Motor neuron (in vitro differentiated cells): ENCODE measurements at regions not wholly inside any gene's neighbourhood (a gene's known extent, or its start where the extent isn't known, plus 50 kb on each side); places are given as distances from the start of the nearest gene placed in this dataset.

Source experiments
- ATAC-seq, 8 experiments: fragments of 200-7000 bp; cut with Tn5 transposase; replicated peaks in 6 of 8; 2 replicates each; pipeline ENCODE4 v1.8.0; 2021; ENCODE audit warnings: mild to moderate bottlenecking in 8 of 8, moderate library complexity in 8 of 8
- H3K27ac ChIP-seq, 2 donors: fragments of 250-450 bp; sonication (Bioruptor Pico); 2 replicates each; pipeline ENCODE4 v1.9.0; 2021; ENCODE audit warnings: antibody characterized with exemption in 2 of 2, mild to moderate bottlenecking in 2 of 2, moderate library complexity in 1 of 2
- H3K4me1 ChIP-seq, 2 donors: fragments of 250-450 bp; sonication (Bioruptor Pico); replicated peaks in 1 of 2; 2 replicates each; pipeline ENCODE4 v1.6.1; 2021; ENCODE audit warnings: antibody characterized with exemption in 2 of 2, mild to moderate bottlenecking in 2 of 2, moderate library complexity in 1 of 2
- H3K4me3 ChIP-seq, 5 donors: fragments of 250-450 bp; sonication (Bioruptor Pico); 2 replicates each; pipeline ENCODE4 v1.9.0; 2021; ENCODE audit warnings: antibody characterized with exemption in 5 of 5, mild to moderate bottlenecking in 5 of 5, moderate library complexity in 4 of 5
- WGBS, 10 experiments: fragments of 450-650 bp; shearing (Covaris generic); methylation state at CpG; one replicate each; pipeline ENCODE4 v1.0.0; 2022; 5-methylcytosine and 5-hydroxymethylcytosine counted together
- in situ Hi-C, 9 experiments: fragments of 400-800 bp; cut with MboI; loops; one replicate each; pipeline ENCODE4 v1.15.0; 2021; ENCODE audit warnings: low sequenced_read_pairs in 9 of 9, low pct_unique_long_range_greater_than_20kb in 2 of 9; ENCODE audit not compliant: unreplicated experiment in 9 of 9

DNA sequence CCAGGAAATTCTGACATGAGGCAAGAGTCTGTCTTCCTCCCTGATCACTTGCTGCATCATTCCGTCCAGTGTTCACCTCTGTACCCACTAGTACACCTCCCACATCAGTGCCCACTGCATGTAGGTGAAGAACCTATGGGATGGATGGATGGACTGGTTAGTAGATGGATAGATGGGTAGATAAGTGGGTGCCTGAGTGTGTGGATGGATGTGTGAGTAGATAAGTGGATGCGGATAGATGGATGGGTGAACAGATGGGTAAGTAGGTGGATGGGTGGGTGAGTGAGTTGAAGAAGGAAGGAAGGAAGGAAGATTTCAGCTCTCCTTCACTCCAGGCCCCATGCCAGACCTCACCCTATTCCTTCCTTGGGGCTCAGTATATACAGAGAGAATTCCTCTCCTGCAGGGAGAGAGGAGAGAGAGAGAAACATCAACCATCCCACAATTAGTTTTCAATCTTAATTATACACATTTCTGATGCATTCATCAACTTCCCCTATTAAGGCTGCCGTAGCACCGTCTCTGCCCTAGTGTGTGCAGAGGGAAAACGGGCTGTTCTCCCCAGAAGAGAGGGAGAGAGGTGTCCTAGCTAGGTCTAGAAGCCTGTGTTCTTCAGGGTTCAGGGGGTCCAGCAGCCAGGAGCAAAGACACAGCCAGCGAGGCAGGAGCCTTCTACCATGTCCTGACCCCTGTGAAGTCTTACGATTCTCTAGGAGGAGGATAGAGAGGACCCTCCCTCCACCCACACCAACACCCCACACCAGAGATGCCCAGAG lies 125.3 kb downstream of the BUD13 start:
- in situ Hi-C loops, result no loop called here
- 20 to 93% (median 65%) methylated on average over 1 to 4 of the region's 7 CpGs; no CpG with 5 or more reads in 2 of the 10 experiments for WGBS, 10 experiments

DNA sequence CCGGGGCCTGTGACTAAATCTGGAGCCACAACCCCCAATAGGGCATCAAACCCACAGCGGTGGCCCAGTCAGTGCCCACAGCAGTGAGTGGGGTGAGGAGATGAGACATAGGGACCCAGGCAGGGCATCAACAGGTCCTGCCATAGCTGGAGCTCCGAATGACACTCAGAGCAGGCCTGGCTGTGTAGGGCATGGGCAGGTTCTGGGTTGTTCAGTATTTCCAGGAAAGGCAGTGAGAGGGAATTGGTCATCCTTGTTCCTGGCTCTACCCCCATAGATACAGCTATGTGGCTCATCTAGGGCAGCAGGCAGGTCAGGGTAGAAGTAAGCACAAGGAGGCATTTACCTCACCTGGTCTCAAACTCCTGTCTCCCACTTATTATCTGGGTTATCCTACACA lies 126.6 kb downstream of the BUD13 start:
- Histone ChIP-seq H3K4me1 (peaks cover 4 to 11% of the 10 kb centered on the region in 2 donors), H3K4me3 (no peak overlapping the region), H3K27ac (no peak overlapping the region)
- in situ Hi-C loops, result no loop called here
- 0 to 96% (median 80%) methylated on average over 1 to 3 of the region's 3 CpGs; no CpG with 5 or more reads in 5 of the 10 experiments for WGBS, 10 experiments
- no peak for ATAC-seq

More for the DNA sequence above, 125.3 kb downstream of the BUD13 start:
- no peak for ATAC-seq
- H3K4me1 ChIP-seq, result peaks cover 9 to 15% of the 10 kb centered on the region in 2 donors
- no peak overlapping the region for H3K27ac ChIP-seq
- no peak overlapping the region for H3K4me3 ChIP-seq

DNA sequence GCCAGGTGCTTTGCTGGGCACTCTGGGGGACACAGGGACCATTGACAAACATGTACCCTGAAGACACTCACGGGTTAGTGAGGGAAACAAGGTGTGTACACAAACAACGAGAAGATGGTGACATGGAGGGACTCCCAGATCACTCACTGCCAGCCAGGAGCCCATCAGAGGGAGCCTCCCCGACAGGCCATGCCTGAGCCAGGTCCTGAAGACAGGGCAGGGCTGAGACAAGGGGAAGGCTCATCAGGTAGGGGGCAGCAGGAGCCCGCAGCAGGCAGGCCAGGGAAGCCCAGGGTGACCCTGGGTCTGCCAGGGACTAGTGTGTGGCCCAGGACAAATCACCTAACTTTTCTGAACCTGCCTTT lies 127.9 kb downstream of the BUD13 start:
- H3K4me3 ChIP-seq, result no peak overlapping the region
- H3K4me1 ChIP-seq, result peaks cover 1 to 4% of the 10 kb centered on the region in 2 donors
- peak in 2 of 8 experiments; percentile 14 to 17 for ATAC-seq
- no peak overlapping the region for H3K27ac ChIP-seq
- 83 to 100% (median 90%) methylated on average over 1 to 2 of the region's 4 CpGs; no CpG with 5 or more reads in 7 of the 10 experiments for WGBS, 10 experiments
- in situ Hi-C loops, result no loop called here

DNA sequence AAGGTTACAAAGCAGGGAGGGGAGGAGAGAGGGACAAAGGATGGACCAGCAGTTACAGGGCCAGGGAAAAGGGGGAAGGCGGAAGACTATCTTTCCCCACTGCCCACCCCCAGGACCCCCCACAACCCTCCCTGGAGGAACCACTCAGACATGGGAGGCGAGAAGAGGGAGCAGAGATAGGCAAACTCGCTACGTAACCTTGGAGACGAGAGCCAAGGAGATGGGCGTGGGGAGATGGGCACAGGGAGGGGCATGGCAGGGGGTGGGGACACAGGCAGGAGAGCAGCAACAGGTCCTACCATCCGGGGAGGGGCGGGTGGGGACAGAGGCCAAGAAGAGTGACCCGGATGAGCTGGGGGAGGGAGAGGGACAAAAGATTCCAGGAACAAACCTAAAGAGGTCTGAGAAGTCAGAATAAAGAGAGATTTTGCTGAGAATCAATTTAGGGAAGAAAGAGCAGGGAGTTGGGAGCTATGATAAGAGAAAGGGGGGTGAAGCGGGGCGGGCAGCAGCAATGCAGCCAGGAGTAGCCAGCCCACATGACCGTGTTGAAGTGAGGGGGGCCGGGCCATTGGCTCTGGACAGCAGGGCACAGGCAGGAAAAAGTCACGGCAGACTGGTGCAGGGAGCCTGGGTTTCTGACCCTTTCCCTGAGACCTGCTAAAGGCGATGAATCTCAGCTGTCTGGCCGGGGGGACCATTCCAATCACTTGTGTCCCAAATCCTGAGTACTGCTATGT lies 128.4 kb downstream of the BUD13 start:
- H3K4me3 ChIP-seq, result no peak overlapping the region
- ATAC-seq, result peak in 4 of 8 experiments; percentile 41 to 64 (median 53)
- peaks cover 0 to 4% of the 10 kb centered on the region in 2 donors for H3K4me1 ChIP-seq
- in situ Hi-C loops, result no loop called here
- no peak overlapping the region for H3K27ac ChIP-seq
- 0 to 100% (median 38%) methylated on average over 1 to 3 of the region's 16 CpGs; no CpG with 5 or more reads in 4 of the 10 experiments for WGBS, 10 experiments

DNA sequence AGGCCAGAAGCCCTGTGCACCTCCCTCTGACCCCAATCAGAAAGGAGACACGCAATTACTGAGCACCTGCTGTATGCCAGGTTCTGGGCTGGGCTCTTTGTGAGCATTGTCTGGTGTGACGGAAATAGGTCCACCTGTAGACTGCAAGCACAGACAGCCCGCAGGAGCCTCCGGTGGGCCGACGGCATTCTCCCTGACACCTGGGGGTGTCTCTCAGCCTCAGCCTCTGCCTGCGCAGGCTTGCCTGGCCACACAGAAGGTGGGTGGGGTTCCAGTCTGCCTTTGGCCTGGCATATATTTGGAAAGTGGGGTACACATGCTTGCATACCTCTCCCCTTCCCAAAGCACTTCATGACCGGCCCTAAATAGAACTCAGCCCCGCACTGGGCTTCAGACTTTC lies 129.3 kb downstream of the BUD13 start:
- H3K4me1 ChIP-seq, result peaks cover 0 to 4% of the 10 kb centered on the region in 2 donors
- no peak overlapping the region for H3K27ac ChIP-seq
- in situ Hi-C loops, result no loop called here
- H3K4me3 ChIP-seq, result no peak overlapping the region
- ATAC-seq, result no peak
- WGBS, 10 experiments, result 42 to 100% (median 80%) methylated on average over 1 to 5 of the region's 9 CpGs; no CpG with 5 or more reads in 1 of the 10 experiments

DNA sequence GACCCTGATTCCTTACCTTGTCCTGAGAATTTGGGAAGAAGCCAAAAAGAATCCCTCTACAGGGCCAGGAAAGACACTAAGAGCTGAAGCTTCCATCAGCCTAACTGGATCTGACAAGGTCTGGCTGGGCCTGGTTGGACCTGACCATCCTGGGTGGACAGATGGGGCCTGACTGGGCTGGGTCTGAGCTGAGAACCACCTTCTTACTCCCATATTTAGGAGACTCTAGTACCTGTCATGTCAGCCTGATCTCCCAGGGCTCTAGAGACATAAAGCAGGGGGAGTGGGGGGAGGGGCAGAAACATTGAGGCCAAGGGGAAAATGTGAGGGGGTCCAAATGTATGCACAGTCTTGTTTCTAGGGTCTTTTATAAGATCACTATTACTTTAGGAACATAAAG lies 129.9 kb downstream of the BUD13 start:
- no peak for ATAC-seq
- no peak overlapping the region for H3K4me3 ChIP-seq
- peaks cover 0 to 4% of the 10 kb centered on the region in 2 donors for H3K4me1 ChIP-seq
- no peak overlapping the region for H3K27ac ChIP-seq
- in situ Hi-C loops, result no loop called here

DNA sequence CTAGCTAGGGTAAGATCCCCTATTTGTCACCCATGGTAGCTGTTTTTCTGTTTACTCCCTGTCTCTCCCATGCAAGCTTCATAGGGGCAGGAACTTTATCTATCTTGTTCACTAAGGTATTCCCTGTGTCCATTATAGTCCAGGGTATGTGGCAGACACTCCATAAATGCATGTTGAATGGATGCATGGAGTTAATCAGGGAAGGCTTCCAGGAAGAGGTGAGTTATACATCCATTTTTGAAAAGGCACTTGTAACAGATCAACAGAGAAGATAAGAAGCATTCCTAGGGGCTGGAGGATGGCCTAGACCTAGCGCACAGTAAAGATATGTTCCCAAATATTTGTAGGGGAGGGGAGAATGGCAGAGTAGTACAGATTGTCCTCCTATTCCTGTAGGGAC lies 130.3 kb downstream of the BUD13 start:
- in situ Hi-C loops, result no loop called here
- 0 to 100% methylated on average over 1 of the region's 1 CpG; no CpG with 5 or more reads in 8 of the 10 experiments for WGBS, 10 experiments
- ATAC-seq, result no peak
- Histone ChIP-seq H3K4me1 (peaks cover 0 to 4% of the 10 kb centered on the region in 2 donors), H3K4me3 (no peak overlapping the region), H3K27ac (no peak overlapping the region)

DNA sequence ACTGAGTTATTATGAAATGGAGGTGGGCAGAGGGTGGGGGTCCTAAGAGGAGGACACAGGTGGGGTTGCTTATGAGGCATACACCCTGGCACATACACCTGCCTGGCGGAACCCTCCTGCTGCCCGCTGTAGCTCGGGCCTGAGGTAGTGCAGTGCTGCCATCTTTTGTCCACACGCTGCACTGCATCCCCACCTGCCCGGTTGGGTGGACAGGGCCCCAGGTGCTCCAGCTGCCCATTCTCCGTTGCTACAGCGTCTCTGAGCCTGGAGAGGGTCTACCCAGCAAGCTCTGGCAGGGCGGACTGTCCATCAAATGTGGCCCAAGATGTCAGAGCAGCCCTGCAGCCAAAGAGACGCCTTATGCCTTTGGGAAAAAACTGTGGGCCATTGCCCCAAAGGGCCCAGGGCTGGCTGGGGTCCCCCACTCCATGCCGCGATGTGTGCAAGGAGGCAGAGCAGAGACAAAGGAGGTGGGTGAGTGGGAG lies 131.2 kb downstream of the BUD13 start:
- peaks cover 0 to 4% of the 10 kb centered on the region in 2 donors for H3K4me1 ChIP-seq
- H3K27ac ChIP-seq, result no peak overlapping the region
- in situ Hi-C loops, result no loop called here
- H3K4me3 ChIP-seq, result no peak overlapping the region
- ATAC-seq, result peak; percentile 29 to 86 (median 66)
- WGBS, 10 experiments, result 25 to 70% (median 36%) methylated on average over 2 to 7 of the region's 11 CpGs; no CpG with 5 or more reads in 5 of the 10 experiments

DNA sequence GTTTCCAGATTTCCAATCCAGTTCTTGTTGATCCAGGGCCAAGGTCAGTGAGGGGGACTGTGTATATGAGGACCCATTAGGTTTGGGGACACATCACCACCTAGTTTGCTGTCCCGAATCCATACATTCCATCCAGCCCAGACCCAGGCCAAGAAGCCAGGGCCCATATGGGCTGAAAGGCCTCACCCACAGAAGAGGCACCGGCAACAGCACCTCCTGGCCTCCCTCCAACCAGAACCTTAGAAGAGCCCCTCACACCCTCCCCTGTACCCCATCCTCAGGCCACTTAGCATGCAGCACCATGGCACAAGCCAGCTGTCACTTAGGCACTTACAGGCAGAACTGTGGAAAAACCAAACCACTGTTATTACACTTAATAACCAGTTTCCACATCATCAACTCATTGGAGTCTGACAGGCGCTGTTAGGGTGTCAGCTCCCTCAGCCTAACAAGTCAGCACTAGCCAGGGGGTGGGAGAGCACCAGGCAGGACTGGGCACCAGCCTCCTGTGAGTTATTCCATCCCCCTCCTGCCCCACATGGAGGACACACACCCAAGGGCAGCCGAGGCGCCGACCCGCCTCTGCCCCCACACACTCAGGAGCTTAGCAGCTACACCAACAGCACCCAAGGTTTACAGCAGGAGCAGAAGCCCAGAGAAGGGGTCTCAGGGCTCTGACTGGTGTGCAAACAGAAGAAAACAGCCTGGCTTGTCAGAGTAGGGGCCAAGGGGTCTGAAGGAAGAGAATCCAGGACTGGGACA lies 132.0 kb downstream of the BUD13 start:
- in situ Hi-C loops, result no loop called here
- ATAC-seq, result no peak
- H3K4me3 ChIP-seq, result no peak overlapping the region
- WGBS, 10 experiments, result 20 to 93% (median 83%) methylated on average over 1 to 4 of the region's 7 CpGs; no CpG with 5 or more reads in 5 of the 10 experiments
- no peak overlapping the region for H3K27ac ChIP-seq
- H3K4me1 ChIP-seq, result peaks cover 0 to 4% of the 10 kb centered on the region in 2 donors

DNA sequence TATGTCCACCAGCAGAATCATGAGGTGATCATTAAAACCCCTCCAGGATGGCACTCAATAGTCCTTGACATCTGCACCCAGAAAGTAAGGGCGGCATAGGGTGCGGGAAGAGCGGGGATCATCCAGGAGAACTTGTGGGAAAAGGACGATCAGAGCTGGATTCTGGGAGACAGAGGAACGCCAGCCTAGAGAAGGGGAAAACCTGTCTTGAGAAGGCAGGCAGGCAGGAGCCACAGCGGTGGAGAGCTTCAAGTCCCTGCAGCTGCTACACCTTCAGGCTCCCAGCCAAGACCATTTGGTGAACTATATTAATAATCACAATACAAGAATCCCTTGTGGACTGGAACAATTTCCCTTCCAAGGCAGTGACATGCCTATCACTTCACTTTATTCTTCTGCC lies 134.3 kb downstream of the BUD13 start:
- Histone ChIP-seq H3K4me1 (no peaks in the 10 kb centered on the region), H3K27ac (no peak overlapping the region), H3K4me3 (no peak overlapping the region)
- in situ Hi-C loops, result no loop called here
- ATAC-seq, result no peak
- WGBS, 10 experiments, result 40 to 92% (median 72%) methylated on average over 1 to 6 of the region's 6 CpGs; no CpG with 5 or more reads in 4 of the 10 experiments

DNA sequence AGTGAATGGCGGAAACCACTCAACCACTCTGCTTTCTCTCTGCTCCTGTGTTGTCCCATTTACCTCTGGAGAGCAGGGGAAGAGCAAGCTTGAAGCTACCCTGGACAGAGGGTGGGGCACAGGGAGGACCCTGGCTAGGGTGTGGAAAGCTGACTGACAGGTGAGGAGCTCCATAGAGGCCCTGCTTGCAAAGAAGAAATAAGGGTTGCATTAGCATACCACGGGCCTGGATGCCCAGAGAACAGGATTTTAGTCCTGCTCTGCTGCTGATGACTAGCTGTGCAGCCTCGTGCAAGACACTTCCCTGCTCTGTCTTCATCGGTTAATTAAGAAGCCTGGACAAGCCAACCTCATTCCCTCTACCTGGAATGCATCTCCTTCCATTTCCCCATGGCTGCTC lies 135.0 kb downstream of the BUD13 start:
- 0 to 100% (median 24%) methylated on average over 1 to 4 of the region's 4 CpGs; no CpG with 5 or more reads in 5 of the 10 experiments for WGBS, 10 experiments
- Histone ChIP-seq H3K4me1 (no peaks in the 10 kb centered on the region), H3K27ac (no peak overlapping the region), H3K4me3 (no peak overlapping the region)
- no peak for ATAC-seq
- in situ Hi-C loops, result no loop called here

DNA sequence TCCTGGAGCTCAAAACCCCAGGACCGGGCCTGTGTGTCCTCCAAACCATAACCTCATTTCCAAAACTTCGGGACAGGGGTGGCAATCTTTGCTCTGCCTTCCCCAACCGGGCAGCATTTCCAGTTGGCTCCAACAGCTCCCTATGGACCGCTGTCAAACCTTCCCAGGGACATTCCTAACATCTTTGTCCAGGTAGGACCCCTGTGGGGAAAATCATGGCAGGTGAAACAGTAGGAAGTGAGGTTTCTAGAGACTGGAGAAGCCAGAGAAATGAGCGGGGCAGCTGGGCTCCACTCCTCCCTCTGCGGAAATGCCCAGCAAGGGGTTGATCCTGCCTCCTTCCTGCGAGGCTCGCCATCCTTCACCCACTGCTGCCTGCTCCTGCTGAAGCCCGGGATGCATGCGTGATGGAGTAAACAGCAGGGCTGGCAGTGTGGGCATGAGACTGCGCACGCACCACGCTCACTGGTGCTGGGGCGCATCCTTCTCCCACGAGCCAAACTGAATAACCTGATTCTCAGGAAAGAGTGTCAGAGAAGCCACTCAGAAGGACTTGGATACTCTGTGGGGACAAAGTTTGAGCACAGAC lies 136.4 kb downstream of the BUD13 start:
- H3K4me3 ChIP-seq, result no peak overlapping the region
- H3K4me1 ChIP-seq, result peaks cover 0 to under 1% of the 10 kb centered on the region in 2 donors
- no peak overlapping the region for H3K27ac ChIP-seq
- no peak for ATAC-seq
- in situ Hi-C loops, result no loop called here
- 3 to 100% (median 60%) methylated on average over 1 to 8 of the region's 15 CpGs; no CpG with 5 or more reads in 3 of the 10 experiments for WGBS, 10 experiments
